Astrocyte of the cerebellum (primary cell): ENCODE measurements at regions not wholly inside any gene's neighbourhood (a gene's known extent, or its start where the extent isn't known, plus 50 kb on each side); places are given as distances from the start of the nearest gene placed in this dataset.

ENCODE experiments used
- DNase-seq: peaks from one replicate; pipeline ENCODE4 v3.0.0-alpha.2; 2011; ENCODE audit warnings: low read depth
- H3K4me3 ChIP-seq: 2 replicates; pipeline ENCODE4 v1.5.1; 2011; ENCODE audit warnings: mild to moderate bottlenecking, low read depth, low read length, moderate library complexity
- in situ Hi-C: cut with HindIII; loops from 2 replicates; pipeline ENCODE4 v1.10.0; 2017; ENCODE audit warnings: low sequenced_read_pairs
- TF ChIP-seq, protein P1 (sequence below): IDR thresholded peaks from 2 replicates; pipeline ENCODE4 v1.5.1; 2012; ENCODE audit warnings: low read length, low read depth, moderate library complexity, mild to moderate bottlenecking; ENCODE audit errors: missing control alignments

DNA sequence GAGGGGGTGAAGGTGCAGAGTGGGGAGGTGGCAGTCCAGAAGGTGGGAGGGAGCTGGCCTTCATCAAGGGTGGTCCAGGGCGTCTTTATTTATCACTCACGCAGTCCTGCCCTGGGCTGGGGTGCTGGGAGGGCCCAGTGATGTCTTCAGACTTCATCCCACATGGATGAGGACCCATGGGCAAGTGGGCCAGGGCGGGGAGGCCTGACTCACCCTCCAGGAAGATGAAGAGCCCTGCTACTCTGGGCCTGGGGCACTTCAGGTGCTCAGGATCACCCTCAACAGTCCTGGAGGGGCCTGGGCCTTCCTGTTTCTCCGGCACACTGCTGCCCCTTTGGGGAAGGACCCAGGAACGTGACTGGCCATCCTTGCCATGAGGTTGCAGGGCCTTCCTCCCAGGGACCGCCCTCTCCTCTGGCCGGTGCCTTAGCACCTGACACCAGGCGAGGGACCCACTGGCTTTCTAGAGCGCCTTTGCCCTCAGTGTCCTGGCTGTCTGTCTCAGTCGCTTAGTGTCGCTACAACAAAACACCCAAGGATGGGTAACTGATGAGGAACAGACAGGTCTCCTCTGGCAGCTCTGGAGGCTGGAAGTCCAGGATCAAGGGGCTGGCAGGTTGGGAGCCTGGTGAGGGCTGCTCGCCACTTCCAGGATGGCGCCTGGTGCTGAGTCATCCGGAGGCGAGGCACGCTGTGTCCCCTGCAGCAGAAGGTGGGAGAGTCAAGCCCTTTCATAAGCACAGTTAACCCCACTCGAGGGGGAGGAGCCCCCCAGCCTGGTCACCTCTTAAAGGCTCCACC, 57.8 kb upstream of the HS6ST1 start:
- in situ Hi-C loops, result loop anchor here (5.0 kb wide), 1 partner anchor 54 kb away; no protein-coding TSS in a partner anchor
- H3K4me3 ChIP-seq, result no peak overlapping the region
- no peak for DNase-seq
- TF ChIP-seq, protein P1, sequence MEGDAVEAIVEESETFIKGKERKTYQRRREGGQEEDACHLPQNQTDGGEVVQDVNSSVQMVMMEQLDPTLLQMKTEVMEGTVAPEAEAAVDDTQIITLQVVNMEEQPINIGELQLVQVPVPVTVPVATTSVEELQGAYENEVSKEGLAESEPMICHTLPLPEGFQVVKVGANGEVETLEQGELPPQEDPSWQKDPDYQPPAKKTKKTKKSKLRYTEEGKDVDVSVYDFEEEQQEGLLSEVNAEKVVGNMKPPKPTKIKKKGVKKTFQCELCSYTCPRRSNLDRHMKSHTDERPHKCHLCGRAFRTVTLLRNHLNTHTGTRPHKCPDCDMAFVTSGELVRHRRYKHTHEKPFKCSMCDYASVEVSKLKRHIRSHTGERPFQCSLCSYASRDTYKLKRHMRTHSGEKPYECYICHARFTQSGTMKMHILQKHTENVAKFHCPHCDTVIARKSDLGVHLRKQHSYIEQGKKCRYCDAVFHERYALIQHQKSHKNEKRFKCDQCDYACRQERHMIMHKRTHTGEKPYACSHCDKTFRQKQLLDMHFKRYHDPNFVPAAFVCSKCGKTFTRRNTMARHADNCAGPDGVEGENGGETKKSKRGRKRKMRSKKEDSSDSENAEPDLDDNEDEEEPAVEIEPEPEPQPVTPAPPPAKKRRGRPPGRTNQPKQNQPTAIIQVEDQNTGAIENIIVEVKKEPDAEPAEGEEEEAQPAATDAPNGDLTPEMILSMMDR, result no peak

DNA sequence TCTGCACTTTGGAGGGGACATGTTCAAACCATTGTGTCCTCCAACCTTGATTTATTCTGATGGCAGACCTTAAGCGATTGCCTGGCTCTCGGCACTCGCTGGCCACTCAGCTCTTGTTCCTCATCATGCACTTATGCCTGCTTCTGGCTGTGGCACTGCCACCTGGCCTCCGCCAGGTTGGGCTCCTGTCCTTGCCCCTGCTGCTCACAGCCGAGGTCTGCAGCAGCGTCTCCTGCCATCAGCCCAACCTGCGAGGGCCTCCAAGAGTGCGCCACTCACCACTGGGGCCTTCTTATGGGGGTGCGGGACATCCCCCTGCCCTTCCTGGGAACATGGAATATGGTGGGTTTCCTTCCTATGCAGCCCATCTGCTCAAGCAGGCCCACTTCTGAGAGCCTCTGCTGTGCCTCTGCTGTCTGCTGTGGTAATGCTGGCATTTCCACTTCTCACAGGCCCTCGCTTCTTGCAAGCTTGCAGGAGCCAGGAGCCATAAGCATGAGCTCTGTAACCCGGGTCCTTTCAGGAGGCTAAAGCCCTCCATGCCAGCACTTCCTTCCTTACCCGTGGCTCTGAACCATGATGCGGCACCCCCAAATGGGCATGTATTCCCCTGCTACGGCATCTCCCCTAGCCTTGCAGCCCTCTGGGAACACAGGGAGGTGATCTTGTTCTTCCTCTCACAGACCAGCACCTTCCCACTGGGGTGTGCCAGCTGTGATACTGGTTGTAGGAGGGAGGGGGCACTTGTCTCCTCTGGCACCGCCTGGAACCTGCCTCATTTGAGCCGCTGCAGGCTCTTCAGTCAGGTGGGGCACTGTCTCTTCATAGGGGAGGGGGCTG, 58.6 kb upstream of the HS6ST1 start:
- no peak for DNase-seq
- H3K4me3 ChIP-seq, result no peak overlapping the region
- in situ Hi-C loops, result loop anchor here (5.0 kb wide), 1 partner anchor 55 kb away; no protein-coding TSS in a partner anchor
- TF ChIP-seq, protein P1, result no peak

DNA sequence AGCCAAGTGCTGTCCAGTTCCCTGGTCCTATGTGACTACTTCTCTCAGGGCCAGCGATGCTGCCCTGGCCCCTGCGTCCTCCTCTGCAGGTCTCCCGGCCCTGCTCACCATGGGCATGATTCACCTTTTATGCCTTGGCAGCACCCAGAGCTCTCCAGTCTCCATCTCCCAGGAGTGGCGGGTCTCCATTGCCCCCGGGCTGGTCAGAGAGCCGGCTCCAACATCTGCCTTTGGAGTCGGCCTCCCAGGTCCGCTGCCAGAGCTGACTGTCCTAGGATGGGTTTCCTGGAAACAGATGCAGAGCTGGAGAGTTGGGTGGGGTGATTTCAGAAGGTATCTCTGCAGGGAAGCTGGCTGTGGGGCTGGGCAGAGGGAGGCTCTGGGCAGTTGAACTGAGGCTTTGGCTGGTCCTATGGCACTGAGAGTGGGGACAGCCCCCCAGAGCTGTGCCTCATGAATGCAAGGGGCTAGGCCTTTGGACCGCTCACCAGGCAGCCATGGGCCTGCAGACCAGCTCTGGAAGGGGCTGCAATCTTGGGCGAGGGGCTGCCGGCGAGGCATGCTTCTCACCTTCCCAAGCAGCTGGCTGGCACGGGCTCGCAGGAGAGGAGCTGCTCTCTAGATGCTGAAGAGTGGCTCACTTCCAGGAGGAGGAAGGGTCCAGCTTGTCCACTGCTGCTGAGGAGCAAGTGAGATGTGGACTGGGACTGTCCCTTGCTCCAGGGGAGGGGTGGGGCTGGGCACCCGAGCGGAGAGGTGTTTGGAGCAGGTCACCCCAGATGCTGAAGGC, 59.8 kb upstream of the HS6ST1 start:
- no peak overlapping the region for H3K4me3 ChIP-seq
- TF ChIP-seq, protein P1, result no peak
- DNase-seq, result no peak
- in situ Hi-C loops, result loop anchor here (5.0 kb wide), 1 partner anchor 56 kb away; no protein-coding TSS in a partner anchor

DNA sequence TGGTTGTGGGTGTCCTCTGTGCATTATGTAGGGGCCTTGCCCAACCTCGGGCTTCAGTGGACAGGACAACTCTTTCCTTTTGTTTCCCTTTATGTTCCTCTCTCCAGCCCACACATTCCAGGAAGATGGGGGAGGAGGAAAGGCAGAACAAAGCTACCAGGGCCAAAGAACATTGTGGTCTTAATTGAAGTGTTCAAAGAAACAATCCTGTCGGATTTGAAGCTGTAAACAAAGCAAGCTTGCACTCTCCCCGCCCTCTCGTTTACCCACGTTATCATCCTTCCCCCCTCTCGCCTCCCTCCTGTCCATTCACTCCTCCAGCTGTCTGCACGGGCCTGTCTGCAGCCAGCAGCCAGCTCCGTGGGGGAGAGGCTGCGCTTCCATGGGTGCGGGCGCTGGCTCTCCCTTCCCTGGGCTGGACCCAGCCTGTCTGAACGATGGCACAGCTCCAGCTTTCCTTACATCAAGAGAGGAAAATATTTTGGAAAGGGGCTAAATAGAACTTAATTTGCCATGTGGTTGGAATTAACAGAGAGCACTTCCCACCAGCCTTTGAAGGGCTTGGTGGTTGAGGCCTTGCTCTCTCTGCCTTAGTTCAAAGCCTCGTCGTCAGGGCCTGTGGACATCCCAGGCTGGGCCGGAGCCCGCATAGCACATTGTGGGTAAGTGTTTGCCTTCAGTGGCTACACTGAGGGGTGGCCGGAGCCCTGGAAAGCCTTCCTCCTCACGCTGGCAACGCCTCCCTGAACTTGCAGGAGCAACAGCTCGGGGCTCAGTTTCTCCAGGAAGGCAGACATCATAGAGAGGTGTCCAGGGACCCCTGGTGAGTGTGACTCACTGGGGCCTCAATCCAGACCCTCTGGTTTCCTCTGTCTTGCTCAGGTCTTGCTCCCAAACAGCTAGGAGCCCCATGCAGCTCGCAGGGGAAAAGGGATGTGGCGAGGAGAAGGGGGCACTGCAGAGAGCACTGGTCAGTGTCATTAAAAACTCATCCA, 60.6 kb upstream of the HS6ST1 start:
- in situ Hi-C loops, result loop anchor here (5.0 kb wide), 1 partner anchor 57 kb away; no protein-coding TSS in a partner anchor
- DNase-seq, result peak; percentile 53
- TF ChIP-seq, protein P1, result no peak
- no peak overlapping the region for H3K4me3 ChIP-seq

DNA sequence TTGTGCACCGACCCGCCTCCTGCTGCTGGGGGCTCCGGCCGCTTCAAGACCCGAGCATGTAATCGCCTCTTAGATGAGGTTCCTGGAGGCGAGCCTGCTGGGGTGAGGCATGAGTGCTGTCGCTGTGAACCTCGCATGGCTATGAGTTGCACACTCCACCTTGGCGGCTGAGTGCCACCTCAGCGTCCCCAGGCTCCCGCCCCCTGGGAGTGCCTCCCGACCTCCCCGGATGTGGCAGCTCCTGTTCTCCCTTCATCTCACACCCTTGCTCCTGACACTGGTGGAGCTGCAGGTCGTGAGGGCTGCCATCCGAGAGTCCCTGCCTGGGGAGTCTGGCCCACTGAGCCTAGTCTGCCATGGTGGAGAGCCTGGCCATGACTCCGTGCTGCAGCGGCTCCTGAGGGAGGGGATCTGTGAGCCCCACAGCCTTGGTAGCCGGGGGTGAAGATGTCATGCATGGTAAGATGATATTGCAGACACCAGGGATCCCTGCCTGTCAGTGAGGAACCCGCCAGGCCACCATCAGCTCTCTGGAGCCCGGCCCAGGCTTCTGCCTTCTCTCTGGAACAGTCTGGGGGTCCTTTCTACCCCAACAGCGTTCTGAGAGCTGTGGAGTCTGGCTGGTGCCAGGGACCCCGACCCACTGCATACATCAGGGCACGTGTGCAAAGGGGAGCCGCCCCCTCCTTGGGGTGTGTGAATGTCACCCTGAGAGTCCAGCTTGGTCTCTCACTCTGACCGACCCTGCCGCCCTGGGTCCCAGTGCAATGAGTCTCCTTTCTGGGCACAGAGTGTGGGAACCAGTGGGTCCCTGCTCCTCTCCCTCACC, 61.6 kb upstream of the HS6ST1 start:
- no peak for DNase-seq
- TF ChIP-seq, protein P1, result no peak
- H3K4me3 ChIP-seq, result no peak overlapping the region
- in situ Hi-C loops, result no loop called here
